WTC11 (cell line): ENCODE measurements at regions not wholly inside any gene's neighbourhood (a gene's known extent, or its start where the extent isn't known, plus 50 kb on each side); places are given as distances from the start of the nearest gene placed in this dataset.

Source experiments
- ATAC-seq: fragments of 200-7000 bp; cut with Tn5 transposase; 2 replicates; pipeline ENCODE4 v1.10.0; 2021; ENCODE audit warnings: mild to moderate bottlenecking, moderate library complexity
- CTCF ChIA-PET: fragments of 300-600 bp; sonication (Branson Sonifier 250); formaldehyde crosslinking; loops from one replicate; lab custom pipeline; 2021; ENCODE audit warnings: antibody characterized with exemption; lab: Charles Lee
- POLR2A ChIA-PET: fragments of 350-600 bp; sonication (Branson Sonifier 250); formaldehyde crosslinking; loops from one replicate; lab custom pipeline; 2021; ENCODE audit warnings: antibody characterized with exemption; lab: Charles Lee
- DNase-seq: peaks from one replicate; pipeline ENCODE4 v3.0.0; 2021; ENCODE audit warnings: low spot score
- H3K27ac Mint-ChIP-seq: 2 replicates; pipeline ENCODE4 v1.8.0; 2021; ENCODE audit warnings: mixed read lengths
- H3K27me3 Mint-ChIP-seq: 2 replicates; pipeline ENCODE4 v1.8.0; 2021; ENCODE audit warnings: low read depth, mild to moderate bottlenecking, moderate library complexity, mixed read lengths
- H3K36me3 Mint-ChIP-seq: 2 replicates; pipeline ENCODE4 v1.8.0; 2021; ENCODE audit warnings: mixed read lengths
- H3K4me1 Mint-ChIP-seq: 2 replicates; pipeline ENCODE4 v1.8.0; 2022; ENCODE audit warnings: mixed read lengths
- H3K4me3 Mint-ChIP-seq: 2 replicates; pipeline ENCODE4 v1.8.0; 2021; ENCODE audit warnings: mild to moderate bottlenecking, moderate library complexity, mixed read lengths
- H3K9me3 Mint-ChIP-seq: 2 replicates; pipeline ENCODE4 v1.8.0; 2021; ENCODE audit warnings: mixed read lengths
- AR ChIP-seq: fragments of 250-450 bp; sonication (Bioruptor Pico); IDR thresholded peaks from 2 replicates; pipeline ENCODE4 v1.9.0; 2021; ENCODE audit warnings: mild to moderate bottlenecking
- ATF1 ChIP-seq: sonication (generic); formaldehyde crosslinking; IDR thresholded peaks from 2 replicates; pipeline ENCODE4 v1.8.1; 2023; ENCODE audit warnings: mild to moderate bottlenecking, moderate library complexity, missing genetic modification reagents
- E2F1 ChIP-seq: sonication (generic); formaldehyde crosslinking; IDR thresholded peaks from 2 replicates; pipeline ENCODE4 v1.8.0; 2022; ENCODE audit warnings: mild to moderate bottlenecking, missing genetic modification reagents
- EMX1 ChIP-seq: fragments of 250-450 bp; sonication (Bioruptor Pico); IDR thresholded peaks from 2 replicates; pipeline ENCODE4 v1.8.0; 2021; ENCODE audit warnings: mild to moderate bottlenecking
- FOXJ3 ChIP-seq: sonication (generic); formaldehyde crosslinking; IDR thresholded peaks from 2 replicates; pipeline ENCODE4 v1.9.0; 2021; ENCODE audit warnings: missing genetic modification reagents, mild to moderate bottlenecking, borderline replicate concordance
- FOXK1 ChIP-seq: sonication (generic); formaldehyde crosslinking; IDR thresholded peaks from 2 replicates; pipeline ENCODE4 v1.8.0; 2022; ENCODE audit warnings: mild to moderate bottlenecking, moderate library complexity, missing genetic modification reagents
- FOXP4 ChIP-seq: sonication (generic); formaldehyde crosslinking; IDR thresholded peaks from 2 replicates; pipeline ENCODE4 v1.8.0; 2022; ENCODE audit warnings: mild to moderate bottlenecking, missing genetic modification reagents
- GRHL2 ChIP-seq: fragments of 250-450 bp; sonication (Bioruptor Pico); IDR thresholded peaks from 2 replicates; pipeline ENCODE4 v1.8.0; 2022; ENCODE audit warnings: mild to moderate bottlenecking, moderate library complexity; ENCODE audit not compliant: insufficient replicate concordance, severe bottlenecking
- HMGA2 ChIP-seq: fragments of 250-450 bp; sonication (Bioruptor Pico); IDR thresholded peaks from 2 replicates; pipeline ENCODE4 v1.4.0; 2021; ENCODE audit warnings: mild to moderate bottlenecking, moderate library complexity
- JAZF1 ChIP-seq: fragments of 250-450 bp; sonication (Bioruptor Pico); IDR thresholded peaks from 2 replicates; pipeline ENCODE4 v1.9.0; 2021; ENCODE audit warnings: moderate library complexity, mild to moderate bottlenecking, inconsistent platforms
- MLX ChIP-seq: sonication (generic); formaldehyde crosslinking; IDR thresholded peaks from 2 replicates; pipeline ENCODE4 v1.8.1; 2023; ENCODE audit warnings: mild to moderate bottlenecking, missing genetic modification reagents, moderate library complexity
- NFYB ChIP-seq: sonication (generic); formaldehyde crosslinking; conservative IDR thresholded peaks from 2 replicates; pipeline ENCODE4 v1.8.0; 2022; ENCODE audit warnings: low read depth, missing genetic modification reagents
- NR1H2 ChIP-seq: sonication (generic); formaldehyde crosslinking; IDR thresholded peaks from 2 replicates; pipeline ENCODE4 v1.9.0; 2021; ENCODE audit warnings: mild to moderate bottlenecking, moderate library complexity, missing genetic modification reagents
- RORB ChIP-seq: fragments of 250-450 bp; sonication (Bioruptor Pico); IDR thresholded peaks from 2 replicates; pipeline ENCODE4 v1.9.0; 2021; ENCODE audit warnings: mild to moderate bottlenecking
- USF1 ChIP-seq: sonication (generic); formaldehyde crosslinking; IDR thresholded peaks from 2 replicates; pipeline ENCODE4 v1.8.0; 2022; ENCODE audit warnings: mild to moderate bottlenecking, missing genetic modification reagents
- USF2 ChIP-seq: sonication (generic); formaldehyde crosslinking; IDR thresholded peaks from 2 replicates; pipeline ENCODE4 v1.8.1; 2023; ENCODE audit warnings: mild to moderate bottlenecking, missing genetic modification reagents, moderate library complexity
- ZBTB43 ChIP-seq: sonication (generic); formaldehyde crosslinking; IDR thresholded peaks from 2 replicates; pipeline ENCODE4 v1.8.1; 2023; ENCODE audit warnings: mild to moderate bottlenecking, missing genetic modification reagents
- ZNF121 ChIP-seq: sonication (generic); formaldehyde crosslinking; IDR thresholded peaks from 2 replicates; pipeline ENCODE4 v1.8.0; 2023; ENCODE audit warnings: missing genetic modification reagents
- ZNF317 ChIP-seq: sonication (generic); formaldehyde crosslinking; IDR thresholded peaks from 2 replicates; pipeline ENCODE4 v1.8.1; 2023; ENCODE audit warnings: low read depth, mild to moderate bottlenecking, moderate library complexity, missing genetic modification reagents, borderline replicate concordance

- no peaks in the 10 kb centered on the region for H3K36me3 Mint-ChIP-seq
- H3K4me1 Mint-ChIP-seq, result no peaks in the 10 kb centered on the region
- peaks cover 26% of the 10 kb centered on the region for H3K9me3 Mint-ChIP-seq
- ATAC-seq (no peak), DNase-seq (no peak)
- no peak overlapping the region for H3K4me3 Mint-ChIP-seq
- TF ChIP-seq FOXK1 (CRISPR knock-in tag), result no peak
- TF ChIP-seq GRHL2, result no peak
- H3K27me3 Mint-ChIP-seq, result no peaks in the 10 kb centered on the region; the same call in 1 of the 2 replicates
- ChIA-PET POLR2A (no interaction called here), CTCF (interaction anchor here (1.7 kb wide), 1 partner anchor 48 kb away, joined by 4 read pairs; no protein-coding TSS in a partner anchor)
- no peak overlapping the region for H3K27ac Mint-ChIP-seq
Observed at GRCh38 chr2:133732059-133732458, 163.8 kb upstream of the NCKAP5 start.

- Mint-ChIP-seq H3K27me3 (no peaks in the 10 kb centered on the region; the same call in 1 of the 2 replicates), H3K36me3 (no peaks in the 10 kb centered on the region), H3K4me3 (no peak overlapping the region), H3K4me1 (no peaks in the 10 kb centered on the region), H3K27ac (no peak overlapping the region), H3K9me3 (peaks cover 26% of the 10 kb centered on the region)
- ATAC-seq, result no peak
- peak; percentile 27; the same call in 1 of the 2 replicates for TF ChIP-seq USF1 (CRISPR knock-in tag)
- TF ChIP-seq USF2 (CRISPR knock-in tag), result peak; percentile 63; the same call in 1 of the 2 replicates
- TF ChIP-seq NFYB (CRISPR knock-in tag), result peak; percentile 30; the same call in 1 of the 2 replicates
- no peak for TF ChIP-seq ZNF317 (CRISPR knock-in tag)
- ChIA-PET CTCF (interaction anchor here (1.7 kb wide), 1 partner anchor 47 kb away, joined by 4 read pairs; no protein-coding TSS in a partner anchor), POLR2A (no interaction called here)
- no peak for DNase-seq
Observed at GRCh38 chr2:133732982-133733900, 165.0 kb upstream of the NCKAP5 start.

- no peak overlapping the region for H3K4me3 Mint-ChIP-seq
- H3K27me3 Mint-ChIP-seq, result no peaks in the 10 kb centered on the region; the same call in 1 of the 2 replicates
- no peaks in the 10 kb centered on the region for H3K4me1 Mint-ChIP-seq
- peaks cover 26% of the 10 kb centered on the region for H3K9me3 Mint-ChIP-seq
- no peaks in the 10 kb centered on the region for H3K36me3 Mint-ChIP-seq
- ATAC-seq (no peak), DNase-seq (no peak)
- no peak overlapping the region for H3K27ac Mint-ChIP-seq
- ChIA-PET CTCF (no interaction called here), POLR2A (no interaction called here)
- TF ChIP-seq EMX1 (CRISPR knock-in tag) (no peak), FOXP4 (CRISPR knock-in tag) (no peak), FOXJ3 (CRISPR knock-in tag) (no peak), NFYB (CRISPR knock-in tag) (no peak), RORB (no peak), JAZF1 (CRISPR knock-in tag) (no peak), E2F1 (CRISPR knock-in tag) (no peak), MLX (CRISPR knock-in tag) (no peak), ZBTB43 (no peak), ATF1 (CRISPR knock-in tag) (no peak), NR1H2 (no peak), AR (CRISPR knock-in tag) (no peak), HMGA2 (CRISPR knock-in tag) (no peak), ZNF121 (CRISPR knock-in tag) (no peak)
Observed at GRCh38 chr2:133733901-133734255, 165.6 kb upstream of the NCKAP5 start.
